SK-N-SH (cell line): ENCODE measurements at regions not wholly inside any gene's neighbourhood (a gene's known extent, or its start where the extent isn't known, plus 50 kb on each side); places are given as distances from the start of the nearest gene placed in this dataset.
A peak's percentile ranks its signal among the peaks of the same experiment; 100 is the strongest.

Experiments used
- CTCF ChIA-PET: fragments of 300-600, 350-600 bp; formaldehyde crosslinking; extraction: SDS; loops from one replicate; lab custom pipeline; 2021; lab: Yijun Ruan, JAX
- POLR2A ChIA-PET: fragments of 350-600 bp; sonication (Branson Sonifier 250); formaldehyde crosslinking; extraction: SDS; loops from one replicate; lab custom pipeline; 2020; ENCODE audit warnings: antibody characterized with exemption, inconsistent platforms; lab: Yijun Ruan, JAX
- DNase-seq: peaks from one replicate; pipeline ENCODE4 v3.0.0; 2012
- H2AFZ ChIP-seq: fragments of 200-600 bp; sonication (generic); 2 replicates; pipeline ENCODE4 v1.8.1; 2016; ENCODE audit warnings: antibody characterized with exemption, mild to moderate bottlenecking, low read depth
- H3F3A ChIP-seq: fragments of 200-600 bp; sonication (generic); replicated peaks from 2 replicates; pipeline ENCODE3; 2016; ENCODE audit warnings: antibody characterized with exemption, mild to moderate bottlenecking; ENCODE audit not compliant: insufficient read depth
- H3K27ac ChIP-seq, 2 experiments: fragments of 200-500 bp in 1 of 2; fragments of 200-600 bp in 1 of 2; sonication (Bioruptor generic) in 1 of 2; sonication (generic), shearing (Covaris generic) in 1 of 2; 2 replicates each; pipeline versions ENCODE4 v1.5.1 to v1.6.1; 2014 to 2016; ENCODE audit warnings: low read depth in 2 of 2, inconsistent platforms in 1 of 2, low read length in 1 of 2, mild to moderate bottlenecking in 1 of 2, mixed read lengths in 1 of 2
- H3K27me3 ChIP-seq: fragments of 200-600 bp; sonication (generic), shearing (Covaris generic); 2 replicates; pipeline ENCODE4 v1.6.1; 2016; ENCODE audit warnings: mixed run types; ENCODE audit not compliant: insufficient read depth
- H3K36me3 ChIP-seq, 2 experiments: fragments of 200-500 bp in 1 of 2; fragments of 200-600 bp in 1 of 2; sonication (Bioruptor generic) in 1 of 2; sonication (generic) in 1 of 2; replicated peaks in 1 of 2; 2 replicates each; pipeline versions ENCODE3 to v1.5.1; 2014 to 2016; ENCODE audit warnings: low read length in 1 of 2, mild to moderate bottlenecking in 1 of 2; ENCODE audit not compliant: insufficient read depth in 2 of 2, control insufficient read depth in 1 of 2
- H3K4me1 ChIP-seq, 2 experiments: fragments of 200-500 bp in 1 of 2; fragments of 200-600 bp in 1 of 2; sonication (Bioruptor generic) in 1 of 2; sonication (generic), shearing (Covaris generic) in 1 of 2; 2 replicates each; pipeline versions ENCODE4 v1.5.1 to v1.6.1; 2014 to 2016; ENCODE audit warnings: low read depth in 1 of 2, low read length in 1 of 2, mixed run types in 1 of 2; ENCODE audit not compliant: insufficient read depth in 2 of 2, control insufficient read depth in 1 of 2
- H3K4me2 ChIP-seq: fragments of 200-600 bp; sonication (generic), shearing (Covaris generic); 2 replicates; pipeline ENCODE4 v1.6.1; 2017; ENCODE audit warnings: mixed run types
- H3K4me3 ChIP-seq, 2 experiments: fragments of 200-500 bp in 1 of 2; fragments of 200-600 bp in 1 of 2; sonication (Bioruptor generic) in 1 of 2; sonication (generic), shearing (Covaris generic) in 1 of 2; 2 replicates each; pipeline versions ENCODE4 v1.5.1 to v1.8.1; 2014 to 2016; ENCODE audit warnings: low read depth in 2 of 2, inconsistent platforms in 1 of 2, low read length in 1 of 2, mild to moderate bottlenecking in 1 of 2, mixed read lengths in 1 of 2, moderate library complexity in 1 of 2
- H3K79me2 ChIP-seq: fragments of 200-600 bp; sonication (generic); 2 replicates; pipeline ENCODE4 v1.8.1; 2017; ENCODE audit warnings: mild to moderate bottlenecking; ENCODE audit not compliant: insufficient read depth
- H3K9ac ChIP-seq: fragments of 200-600 bp; sonication (generic); 2 replicates; pipeline ENCODE4 v1.6.1; 2017; ENCODE audit warnings: mixed run types
- H3K9me2 ChIP-seq: fragments of 200-600 bp; sonication (generic); 2 replicates; pipeline ENCODE4 v1.6.1; 2017; ENCODE audit warnings: mixed run types
- H3K9me3 ChIP-seq: fragments of 200-600 bp; sonication (generic); 2 replicates; pipeline ENCODE4 v1.6.1; 2017; ENCODE audit warnings: mixed run types, mild to moderate bottlenecking, moderate library complexity
- H4K20me1 ChIP-seq: fragments of 200-600 bp; sonication (generic); 2 replicates; pipeline ENCODE4 v1.6.1; 2017; ENCODE audit warnings: mild to moderate bottlenecking, mixed run types; ENCODE audit not compliant: insufficient read depth
- CHD2 ChIP-seq: fragments of 150-350 bp; IDR thresholded peaks from 2 replicates; pipeline ENCODE4 v1.6.1; 2018; ENCODE audit warnings: low read length; ENCODE audit not compliant: partially characterized antibody
- ELF1 ChIP-seq: IDR thresholded peaks from 2 replicates; pipeline ENCODE4 v1.4.0; 2012
- EP300 ChIP-seq, 2 experiments: IDR thresholded peaks; 2 replicates each; pipeline versions ENCODE4 v1.4.0 to v1.6.1; 2012; ENCODE audit warnings: borderline replicate concordance in 1 of 2, low read depth in 1 of 2, low read length in 1 of 2
- FOXM1 ChIP-seq: IDR thresholded peaks from 2 replicates; pipeline ENCODE4 v1.4.0; 2012; ENCODE audit warnings: low read depth, mild to moderate bottlenecking
- GATA2 ChIP-seq: sonication (generic); formaldehyde crosslinking; IDR thresholded peaks from 2 replicates; pipeline ENCODE4 v1.5.0; 2020; ENCODE audit warnings: mild to moderate bottlenecking, missing genetic modification reagents
- JUND ChIP-seq: IDR thresholded peaks from 2 replicates; pipeline ENCODE4 v1.4.0; 2012
- MAX ChIP-seq: IDR thresholded peaks from 2 replicates; pipeline ENCODE4 v1.4.0; 2012; ENCODE audit warnings: low read depth
- MEF2A ChIP-seq: IDR thresholded peaks from 2 replicates; pipeline ENCODE4 v1.4.0; 2012; ENCODE audit warnings: low read depth, borderline replicate concordance
- MXI1 ChIP-seq: IDR thresholded peaks from 2 replicates; pipeline ENCODE4 v1.6.1; 2012; ENCODE audit warnings: mild to moderate bottlenecking, low read depth, low read length, improper control_type of control experiment
- NFIC ChIP-seq: IDR thresholded peaks from 2 replicates; pipeline ENCODE4 v1.4.0; 2012; ENCODE audit warnings: borderline replicate concordance
- NRF1 ChIP-seq: IDR thresholded peaks from 2 replicates; pipeline ENCODE4 v1.6.1; 2012; ENCODE audit warnings: low read depth, mild to moderate bottlenecking, low read length
- PBX3 ChIP-seq: IDR thresholded peaks from 2 replicates; pipeline ENCODE4; 2012
- RAD21 ChIP-seq: IDR thresholded peaks from 2 replicates; pipeline ENCODE4 v1.6.1; 2012; ENCODE audit warnings: mild to moderate bottlenecking, low read length
- RCOR1 ChIP-seq: fragments of 150-350 bp; IDR thresholded peaks from 2 replicates; pipeline ENCODE4 v1.6.1; 2017; ENCODE audit warnings: antibody characterized with exemption, low read length
- RFX5 ChIP-seq: IDR thresholded peaks from 2 replicates; pipeline ENCODE4 v1.6.1; 2012; ENCODE audit warnings: mild to moderate bottlenecking, improper control_type of control experiment, low read length
- RXRA ChIP-seq: IDR thresholded peaks from 2 replicates; pipeline ENCODE4 v1.4.0; 2012; ENCODE audit warnings: low read depth, mild to moderate bottlenecking, borderline replicate concordance
- SMC3 ChIP-seq: IDR thresholded peaks from 2 replicates; pipeline ENCODE4 v1.6.1; 2012; ENCODE audit warnings: low read depth, low read length, improper control_type of control experiment
- TCF12 ChIP-seq: IDR thresholded peaks from 2 replicates; pipeline ENCODE4 v1.4.0; 2012
- TEAD4 ChIP-seq: IDR thresholded peaks from 2 replicates; pipeline ENCODE4 v1.4.0; 2012; ENCODE audit warnings: mild to moderate bottlenecking, borderline replicate concordance; ENCODE audit not compliant: insufficient read depth
- USF1 ChIP-seq: IDR thresholded peaks from 2 replicates; pipeline ENCODE4 v1.4.0; 2012; ENCODE audit warnings: low read depth, borderline replicate concordance
- YY1 ChIP-seq: IDR thresholded peaks from 2 replicates; pipeline ENCODE4 v1.4.0; 2012; ENCODE audit warnings: low read depth, mild to moderate bottlenecking
- ZBTB33 ChIP-seq: IDR thresholded peaks from 2 replicates; pipeline ENCODE4 v1.4.0; 2012; ENCODE audit warnings: low read depth, borderline replicate concordance
- WGBS: methylation state at CpG from one replicate; pipeline ENCODE4 v1.1.6; 2017; ENCODE audit warnings: low lambda C conversion rate; 5-methylcytosine and 5-hydroxymethylcytosine counted together

- H4K20me1 ChIP-seq = no peaks in the 10 kb centered on the region
- H3K27me3 ChIP-seq = no peaks in the 10 kb centered on the region
- 0 out of 4 replicates have a peak overlapping the region, but pooled peaks of 1 of the 2 experiments have one; percentile 10 for H3K4me3 ChIP-seq
- H3K36me3 ChIP-seq = peaks cover 0 to 10% of the 10 kb centered on the region in 2 experiments
- peak overlapping the region; percentile 96 for H3K9ac ChIP-seq
- H3K79me2 ChIP-seq = peaks cover 31% of the 10 kb centered on the region
- H3K4me2 ChIP-seq = peak overlapping the region; percentile 63
- no peak overlapping the region for H2AFZ ChIP-seq
- ChIA-PET CTCF (interaction anchor here (1.1 to 11.7 kb wide), 6 partner anchors 10 to 1583 kb away, joined by 3 to 244 read pairs (median 7); no protein-coding TSS in a partner anchor), POLR2A (no interaction called here)
- peaks cover 85% of the 10 kb centered on the region for H3F3A ChIP-seq
- peaks cover 6 to 63% of the 10 kb centered on the region in 2 experiments for H3K4me1 ChIP-seq
- no peaks in the 10 kb centered on the region for H3K9me2 ChIP-seq
- WGBS = 17% methylated on average over 5 of the region's 5 CpGs
- DNase-seq = no peak
- peak overlapping the region; percentile 91 to 100 for H3K27ac ChIP-seq
- H3K9me3 ChIP-seq = no peaks in the 10 kb centered on the region
- TF ChIP-seq EP300 (IDR thresholded peaks at IDR 0.05; ENCODE audit: borderline replicate concordance in 1 of 2, low read depth in 1 of 2, low read length in 1 of 2) (peak; percentile 51 to 84), SMC3 (no peak), MEF2A (peak; percentile 45), CHD2 (no peak), TEAD4 (peak; percentile 83), MAX (peak; percentile 78), RXRA (no peak), MXI1 (no peak), NFIC (no peak), USF1 (no peak), RAD21 (no peak), PBX3 (peak; percentile 84; the same call in 1 of the 2 replicates), TCF12 (peak; percentile 56), FOXM1 (peak; percentile 71), NRF1 (no peak), YY1 (peak; percentile 75), ZBTB33 (no peak; the same call in 1 of the 2 replicates), GATA2 (CRISPR knock-in tag) (no peak), JUND (peak; percentile 38; the same call in 1 of the 2 replicates), ELF1 (peak; percentile 9; the same call in 1 of the 2 replicates), RFX5 (no peak), RCOR1 (no peak)
Measured at GRCh38 chr10:4771554-4772201, 54.3 kb upstream of the AKR1E2 start.
